Right atrium auricular region (tissue), 2 donors: ENCODE measurements at regions not wholly inside any gene's neighbourhood (a gene's known extent, or its start where the extent isn't known, plus 50 kb on each side); places are given as distances from the start of the nearest gene placed in this dataset.
"Not testable (repeated sequence)": the region's sequence is repeated elsewhere in the genome, so short reads cannot be mapped to it uniquely, and the experiment has no call there.

Experiments used
- DNase-seq: peaks from one replicate; pipeline ENCODE4 v3.0.0-alpha.2; 2019; ENCODE audit warnings: low spot score
- H3K27ac ChIP-seq, 2 donors: fragments of 200-600 bp; sonication (generic); 1 replicate in 1 of 2; 2 replicates in 1 of 2; pipeline ENCODE4 v1.5.1; 2016 to 2019
- H3K27me3 ChIP-seq, 2 donors: fragments of 200-600 bp; sonication (generic); one replicate each; pipeline versions ENCODE4 v1.5.1 to v1.6.0; 2017 to 2019
- H3K36me3 ChIP-seq: fragments of 200-600 bp; sonication (generic); one replicate; pipeline ENCODE4 v1.5.1; 2016
- H3K4me1 ChIP-seq, 2 donors: fragments of 200-600 bp; sonication (generic); one replicate each; pipeline versions ENCODE4 v1.5.1 to v1.6.0; 2017 to 2019
- H3K4me3 ChIP-seq, 2 donors: fragments of 200-600 bp; sonication (generic); 1 replicate in 1 of 2; 2 replicates in 1 of 2; pipeline ENCODE4 v1.5.1; 2017 to 2019; ENCODE audit warnings: mild to moderate bottlenecking in 1 of 2, moderate library complexity in 1 of 2
- H3K9me3 ChIP-seq, 2 donors: fragments of 200-600 bp; sonication (generic); one replicate each; pipeline ENCODE4 v1.5.1; 2019
- TF ChIP-seq, protein P1 (sequence below), 2 donors: fragments of 200-600 bp; sonication (generic); IDR thresholded peaks; one replicate each; pipeline ENCODE4 v1.5.1; 2019; ENCODE audit warnings: antibody characterized with exemption in 2 of 2

DNA sequence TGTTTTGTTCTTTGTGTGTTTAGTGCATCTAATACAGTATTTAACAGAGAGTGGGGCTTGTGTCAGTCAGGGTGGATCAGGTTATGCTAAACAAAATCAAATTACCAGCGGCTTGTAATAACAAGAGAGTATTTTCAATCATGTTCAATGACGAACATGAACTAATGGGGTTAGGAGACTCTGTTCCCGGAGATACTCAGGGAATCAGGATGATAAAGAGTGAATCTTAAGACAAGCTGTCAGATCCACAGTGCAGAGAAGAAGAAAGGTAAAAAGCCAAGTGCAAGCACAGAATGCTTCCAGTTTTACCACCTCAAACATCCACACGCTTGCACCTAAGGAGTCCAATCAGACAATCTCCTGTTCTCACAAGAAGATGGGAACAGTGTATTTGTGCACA, 1331.5 kb upstream of the TMEM132C start:
- no peaks in the 10 kb centered on the region for H3K36me3 ChIP-seq
- TF ChIP-seq, protein P1, sequence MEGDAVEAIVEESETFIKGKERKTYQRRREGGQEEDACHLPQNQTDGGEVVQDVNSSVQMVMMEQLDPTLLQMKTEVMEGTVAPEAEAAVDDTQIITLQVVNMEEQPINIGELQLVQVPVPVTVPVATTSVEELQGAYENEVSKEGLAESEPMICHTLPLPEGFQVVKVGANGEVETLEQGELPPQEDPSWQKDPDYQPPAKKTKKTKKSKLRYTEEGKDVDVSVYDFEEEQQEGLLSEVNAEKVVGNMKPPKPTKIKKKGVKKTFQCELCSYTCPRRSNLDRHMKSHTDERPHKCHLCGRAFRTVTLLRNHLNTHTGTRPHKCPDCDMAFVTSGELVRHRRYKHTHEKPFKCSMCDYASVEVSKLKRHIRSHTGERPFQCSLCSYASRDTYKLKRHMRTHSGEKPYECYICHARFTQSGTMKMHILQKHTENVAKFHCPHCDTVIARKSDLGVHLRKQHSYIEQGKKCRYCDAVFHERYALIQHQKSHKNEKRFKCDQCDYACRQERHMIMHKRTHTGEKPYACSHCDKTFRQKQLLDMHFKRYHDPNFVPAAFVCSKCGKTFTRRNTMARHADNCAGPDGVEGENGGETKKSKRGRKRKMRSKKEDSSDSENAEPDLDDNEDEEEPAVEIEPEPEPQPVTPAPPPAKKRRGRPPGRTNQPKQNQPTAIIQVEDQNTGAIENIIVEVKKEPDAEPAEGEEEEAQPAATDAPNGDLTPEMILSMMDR (IDR thresholded peaks at IDR 0.05), result no peak
- no peak for DNase-seq
- H3K27ac ChIP-seq, result no peak overlapping the region
- H3K9me3 ChIP-seq, result no peaks in the 10 kb centered on the region
- no peaks in the 10 kb centered on the region for H3K27me3 ChIP-seq
- no peak overlapping the region for H3K4me3 ChIP-seq
- H3K4me1 ChIP-seq, result peaks cover 0 to 5% of the 10 kb centered on the region in 2 donors

DNA sequence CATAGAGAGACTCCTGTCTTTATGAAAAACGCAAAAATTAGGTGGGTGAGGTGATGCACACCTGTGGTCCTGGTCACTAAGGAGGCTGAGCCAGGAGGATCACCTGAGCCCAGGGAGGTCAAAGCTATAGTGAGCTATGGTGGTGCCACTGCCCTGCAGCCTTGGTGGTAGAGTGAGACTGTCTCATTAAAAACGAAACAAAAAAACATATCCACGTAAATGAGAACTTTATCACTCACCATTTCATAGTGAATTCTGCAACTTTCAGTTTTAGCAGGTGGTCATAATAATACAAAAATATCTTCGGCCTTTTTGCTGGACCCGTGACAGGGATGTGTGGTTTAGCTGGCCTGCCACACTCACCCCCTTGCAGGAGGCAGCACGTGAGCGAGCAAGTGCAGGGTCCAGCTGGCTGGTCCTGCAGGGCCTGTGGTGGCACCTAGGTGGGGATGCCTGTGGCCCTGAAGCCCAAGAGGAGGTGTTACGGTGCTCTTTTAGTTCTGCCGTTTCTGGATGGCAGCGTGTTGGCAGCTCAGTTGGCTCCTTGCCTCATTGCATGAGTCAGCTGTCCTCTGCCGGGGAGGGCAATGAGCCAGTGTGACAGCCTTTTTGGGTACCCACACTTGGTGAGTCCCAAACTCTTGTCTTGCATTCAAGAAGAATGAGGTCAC, 1330.7 kb upstream of the TMEM132C start:
- TF ChIP-seq, protein P1 (IDR thresholded peaks at IDR 0.05), result no peak

DNA sequence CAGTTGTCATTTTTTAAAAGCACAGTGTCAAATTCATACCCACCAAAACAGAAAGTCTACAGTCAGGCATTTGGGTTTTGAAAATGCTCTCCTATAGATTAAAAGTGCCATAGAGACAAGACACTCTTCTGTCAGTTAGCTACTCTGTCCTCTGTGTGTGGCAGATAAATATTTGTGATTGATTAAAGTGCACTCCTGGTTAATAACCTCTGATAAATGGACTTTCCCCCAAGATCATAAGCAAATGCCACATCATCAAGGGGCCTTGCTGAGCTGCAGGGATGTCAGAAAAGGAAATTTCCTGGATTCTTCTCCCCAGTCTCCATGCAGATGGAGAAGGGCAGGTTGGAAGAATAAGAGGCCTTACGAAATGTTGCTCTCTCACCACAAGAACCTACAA, 1329.5 kb upstream of the TMEM132C start:
- H3K4me1 ChIP-seq, result peaks cover 0 to 5% of the 10 kb centered on the region in 2 donors
- peaks cover 0 to 11% of the 10 kb centered on the region in 2 donors for H3K9me3 ChIP-seq
- TF ChIP-seq, protein P1 (IDR thresholded peaks at IDR 0.05), result no peak
- no peaks in the 10 kb centered on the region for H3K27me3 ChIP-seq
- H3K27ac ChIP-seq, result peak overlapping the region in 1 of 2 donors; percentile 68
- no peak for DNase-seq
- H3K4me3 ChIP-seq, result no peak overlapping the region
- H3K36me3 ChIP-seq, result no peaks in the 10 kb centered on the region

More for the DNA sequence above, 1330.7 kb upstream of the TMEM132C start:
- Histone ChIP-seq H3K4me1 (peaks cover 0 to 5% of the 10 kb centered on the region in 2 donors), H3K9me3 (peaks cover 0 to 4% of the 10 kb centered on the region in 2 donors), H3K27me3 (no peaks in the 10 kb centered on the region), H3K36me3 (no peaks in the 10 kb centered on the region), H3K27ac (peak overlapping the region; percentile 26 to 68), H3K4me3 (no peak overlapping the region)
- no peak for DNase-seq

DNA sequence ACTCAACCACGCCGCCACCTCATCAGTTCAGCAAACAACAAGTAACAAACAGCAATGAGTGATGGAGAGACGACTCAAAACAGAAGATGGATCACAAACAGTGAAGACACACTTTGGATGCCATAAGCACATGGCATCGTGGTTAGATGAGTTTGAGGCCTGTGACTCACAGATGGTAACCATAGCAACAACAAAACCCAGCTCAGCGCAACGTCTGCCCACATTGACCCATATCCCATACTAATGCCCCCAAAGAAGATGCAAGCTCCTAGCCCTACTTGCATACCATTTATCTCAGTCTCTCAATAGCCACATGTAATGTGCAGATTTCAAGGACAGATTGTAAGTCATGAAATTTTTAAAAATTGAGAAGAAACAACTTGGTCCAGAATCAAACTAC, 1322.3 kb upstream of the TMEM132C start:
- Histone ChIP-seq H3K4me1 (no peaks in the 10 kb centered on the region), H3K9me3 (peaks cover 0 to 11% of the 10 kb centered on the region in 2 donors), H3K4me3 (no peak overlapping the region), H3K36me3 (no peaks in the 10 kb centered on the region), H3K27me3 (no peaks in the 10 kb centered on the region), H3K27ac (no peak overlapping the region)
- TF ChIP-seq, protein P1 (IDR thresholded peaks at IDR 0.05), result no peak
- DNase-seq, result no peak

DNA sequence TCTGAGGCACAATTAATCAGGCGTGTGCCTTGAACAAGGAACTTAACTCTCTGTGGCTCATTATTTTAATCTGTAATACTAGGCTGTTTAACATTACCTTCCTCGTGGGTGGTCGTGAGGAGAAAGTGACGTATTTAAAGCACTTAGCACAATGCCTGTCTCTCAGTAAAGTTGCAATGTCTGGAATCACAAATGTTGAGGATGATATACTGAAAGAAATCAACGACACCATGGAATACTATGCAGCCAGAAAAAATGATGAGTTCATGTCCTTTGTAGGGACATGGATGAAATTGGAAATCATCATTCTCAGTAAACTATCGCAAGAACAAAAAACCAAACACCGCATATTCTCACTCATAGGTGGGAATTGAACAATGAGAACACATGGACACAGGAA, 1320.0 kb upstream of the TMEM132C start:
- not testable (repeated sequence) for H3K27ac ChIP-seq, H3K9me3 ChIP-seq, H3K4me3 ChIP-seq, DNase-seq, H3K36me3 ChIP-seq, H3K4me1 ChIP-seq, H3K27me3 ChIP-seq

DNA sequence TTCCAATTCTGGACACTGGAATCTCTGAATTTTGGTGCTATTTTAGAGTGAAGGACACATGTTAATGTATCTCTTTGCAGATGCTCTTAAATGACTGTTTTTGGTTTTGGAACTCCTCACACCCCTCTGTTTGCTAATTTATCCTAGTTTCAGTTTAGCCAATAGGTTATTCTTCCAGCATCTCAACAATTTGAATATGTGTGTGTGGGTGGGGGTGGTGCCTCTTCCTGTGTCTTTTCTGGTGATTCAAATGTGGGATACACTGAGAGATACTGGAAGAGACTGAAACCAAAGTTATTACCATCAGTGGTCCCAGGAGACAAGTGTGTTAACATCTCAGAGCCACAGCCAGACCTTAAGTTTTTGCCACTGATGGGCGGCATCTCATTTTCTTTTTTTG, 1317.4 kb upstream of the TMEM132C start:
- Histone ChIP-seq H3K27ac (no peak overlapping the region), H3K9me3 (no peaks in the 10 kb centered on the region), H3K4me3 (no peak overlapping the region), H3K36me3 (no peaks in the 10 kb centered on the region), H3K27me3 (no peaks in the 10 kb centered on the region), H3K4me1 (no peaks in the 10 kb centered on the region)
- TF ChIP-seq, protein P1 (IDR thresholded peaks at IDR 0.05), result no peak
- DNase-seq, result no peak
